ENCODE measurements at regions not wholly inside any gene's neighbourhood (a gene's known extent, or its start where the extent isn't known, plus 50 kb on each side); places are given as distances from the start of the nearest gene placed in this dataset.

DNA sequence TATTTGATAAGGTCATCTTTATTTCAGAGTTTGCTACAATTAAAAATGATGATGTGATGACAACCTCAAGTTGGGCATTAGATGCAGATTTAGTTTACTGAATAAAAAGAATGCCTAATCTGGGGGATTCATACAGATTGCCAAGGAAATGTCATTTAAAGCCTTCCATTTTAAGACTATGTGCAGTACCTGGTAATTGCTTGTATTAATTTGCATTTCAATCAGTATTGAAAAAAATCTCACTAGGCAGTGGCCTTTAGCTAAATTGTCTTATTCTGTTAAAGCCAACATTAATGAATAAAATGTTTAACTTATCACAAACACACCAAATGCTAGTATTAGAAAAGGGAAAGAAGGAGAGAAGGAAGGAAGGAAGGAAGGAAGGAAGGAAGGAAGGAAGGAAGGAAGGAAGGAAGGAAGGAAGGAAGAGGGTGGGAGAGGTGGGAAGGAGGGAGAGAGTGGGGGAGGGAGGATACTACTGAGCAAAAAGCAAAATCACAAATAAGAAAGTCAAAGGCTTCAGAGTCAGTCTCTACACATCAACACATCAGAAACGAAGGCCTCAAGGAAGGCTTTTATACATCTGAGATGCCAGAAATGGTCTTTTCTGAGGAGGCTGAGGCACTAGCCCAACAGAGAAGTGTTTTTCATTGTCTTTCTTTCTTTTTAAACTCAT is 271.1 kb upstream of the CLEC14A start:
- TF ChIP-seq POLR2A (IDR thresholded peaks at IDR 0.05) (no peak), POLR2AphosphoS5 (IDR thresholded peaks at IDR 0.05) (no peak)
- TF ChIP-seq, protein P1, sequence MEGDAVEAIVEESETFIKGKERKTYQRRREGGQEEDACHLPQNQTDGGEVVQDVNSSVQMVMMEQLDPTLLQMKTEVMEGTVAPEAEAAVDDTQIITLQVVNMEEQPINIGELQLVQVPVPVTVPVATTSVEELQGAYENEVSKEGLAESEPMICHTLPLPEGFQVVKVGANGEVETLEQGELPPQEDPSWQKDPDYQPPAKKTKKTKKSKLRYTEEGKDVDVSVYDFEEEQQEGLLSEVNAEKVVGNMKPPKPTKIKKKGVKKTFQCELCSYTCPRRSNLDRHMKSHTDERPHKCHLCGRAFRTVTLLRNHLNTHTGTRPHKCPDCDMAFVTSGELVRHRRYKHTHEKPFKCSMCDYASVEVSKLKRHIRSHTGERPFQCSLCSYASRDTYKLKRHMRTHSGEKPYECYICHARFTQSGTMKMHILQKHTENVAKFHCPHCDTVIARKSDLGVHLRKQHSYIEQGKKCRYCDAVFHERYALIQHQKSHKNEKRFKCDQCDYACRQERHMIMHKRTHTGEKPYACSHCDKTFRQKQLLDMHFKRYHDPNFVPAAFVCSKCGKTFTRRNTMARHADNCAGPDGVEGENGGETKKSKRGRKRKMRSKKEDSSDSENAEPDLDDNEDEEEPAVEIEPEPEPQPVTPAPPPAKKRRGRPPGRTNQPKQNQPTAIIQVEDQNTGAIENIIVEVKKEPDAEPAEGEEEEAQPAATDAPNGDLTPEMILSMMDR (IDR thresholded peaks at IDR 0.05): no peak

Measured in gastroesophageal sphincter (tissue), 3 donors.